MCF 10A (cell line): ENCODE measurements at regions not wholly inside any gene's neighbourhood (a gene's known extent, or its start where the extent isn't known, plus 50 kb on each side); places are given as distances from the start of the nearest gene placed in this dataset.

Source experiments
- BruUV-seq: library from RNA; stranded (reverse); fragments of 400-500 nt; replicated peaks from 2 replicates; lab custom pipeline; 2021; lab: Mats Ljungman, UMichigan
- CTCF ChIA-PET: fragments of 300-600 bp; sonication (Branson Sonifier 250); formaldehyde crosslinking; extraction: SDS; loops from one replicate; lab custom pipeline; 2021; ENCODE audit warnings: antibody characterized with exemption, inconsistent platforms; lab: Yijun Ruan, JAX
- POLR2A ChIA-PET: fragments of 300-600, 350-650 bp; sonication (Branson Sonifier 250); formaldehyde crosslinking; extraction: SDS; loops from one replicate; lab custom pipeline; 2020; ENCODE audit warnings: antibody characterized with exemption, inconsistent platforms; lab: Yijun Ruan, JAX
- DNase-seq: peaks from one replicate; pipeline ENCODE4 v3.0.0-alpha.2; 2018; ENCODE audit not compliant: unreplicated experiment
- H3K27ac Mint-ChIP-seq: one replicate; pipeline ENCODE4 v1.8.0; 2022; ENCODE audit warnings: mild to moderate bottlenecking, low read depth, mixed read lengths; ENCODE audit not compliant: unreplicated experiment
- H3K27me3 Mint-ChIP-seq: one replicate; pipeline ENCODE4 v1.8.0; 2022; ENCODE audit warnings: mixed read lengths; ENCODE audit not compliant: insufficient read depth, unreplicated experiment
- H3K36me3 Mint-ChIP-seq: one replicate; pipeline ENCODE4 v1.8.0; 2022; ENCODE audit warnings: mild to moderate bottlenecking, moderate library complexity, mixed read lengths; ENCODE audit not compliant: insufficient read depth, unreplicated experiment
- H3K4me1 Mint-ChIP-seq: one replicate; pipeline ENCODE4 v1.8.0; 2022; ENCODE audit warnings: mixed read lengths; ENCODE audit not compliant: insufficient read depth, unreplicated experiment
- H3K4me3 Mint-ChIP-seq: one replicate; pipeline ENCODE4 v1.8.0; 2022; ENCODE audit warnings: mild to moderate bottlenecking, moderate library complexity, mixed read lengths; ENCODE audit not compliant: unreplicated experiment
- H3K9me3 Mint-ChIP-seq: one replicate; pipeline ENCODE4 v1.8.0; 2022; ENCODE audit warnings: mixed read lengths; ENCODE audit not compliant: unreplicated experiment
- intact Hi-C: fragments of 100-400 bp; cut with micrococcal nuclease; formaldehyde crosslinking; loops from 2 replicates; pipeline ENCODE4 v1.14.1; 2022
- TF ChIP-seq, protein P1 (sequence below): fragments of 200-600 bp; IDR thresholded peaks from one replicate; pipeline ENCODE4 v1.8.0; 2022; ENCODE audit warnings: antibody characterized with exemption, mild to moderate bottlenecking; ENCODE audit not compliant: unreplicated experiment

DNA sequence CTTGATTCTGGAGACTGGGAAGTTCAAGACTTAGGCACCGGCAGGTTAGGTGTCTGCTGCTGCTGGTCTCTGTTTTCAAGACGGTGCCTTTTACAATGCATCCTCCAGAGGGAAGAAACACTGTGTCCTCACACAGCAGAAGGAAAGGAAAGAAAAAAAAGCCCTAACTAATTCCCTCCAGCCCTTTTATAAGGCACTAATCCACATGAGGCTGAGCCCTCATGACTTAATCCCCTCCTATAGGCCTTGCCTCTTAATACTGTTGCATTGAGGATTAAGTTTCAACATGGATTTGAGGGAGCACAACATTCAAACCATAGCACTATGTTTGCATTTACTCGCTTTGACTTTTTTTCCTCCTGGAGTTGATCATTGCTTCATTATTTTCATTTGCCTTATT lies 585.9 kb downstream of the TLR4 start:
- POLR2A ChIA-PET = no interaction called here

DNA sequence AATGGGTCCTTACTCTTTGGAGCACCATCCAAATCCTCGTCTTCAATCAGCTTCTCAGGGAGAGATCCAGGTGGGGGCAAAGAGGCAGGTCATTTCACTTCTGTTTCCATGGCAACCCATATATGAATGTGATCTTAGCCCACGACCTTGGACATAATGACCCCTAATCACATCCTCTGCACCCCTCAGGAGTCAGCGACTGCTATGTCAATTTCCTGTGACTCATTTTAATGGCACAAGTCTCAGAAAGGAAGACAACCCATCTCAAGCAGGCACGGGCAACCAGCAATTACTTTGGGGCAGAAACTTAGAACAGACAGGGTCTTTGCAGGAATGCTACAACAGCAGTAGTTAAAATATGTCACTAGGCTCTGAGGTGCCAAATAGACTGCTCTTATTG lies 591.2 kb downstream of the TLR4 start:
- H3K36me3 Mint-ChIP-seq = no peaks in the 10 kb centered on the region
- ChIA-PET CTCF (interaction anchor here (0.7 to 1.0 kb wide), 3 partner anchors 10 to 1679 kb away, joined by 4 to 5 read pairs (median 5); no protein-coding TSS in a partner anchor), POLR2A (no interaction called here)
- intact Hi-C loops = no loop called here
- H3K4me3 Mint-ChIP-seq = no peak overlapping the region
- TF ChIP-seq, protein P1, sequence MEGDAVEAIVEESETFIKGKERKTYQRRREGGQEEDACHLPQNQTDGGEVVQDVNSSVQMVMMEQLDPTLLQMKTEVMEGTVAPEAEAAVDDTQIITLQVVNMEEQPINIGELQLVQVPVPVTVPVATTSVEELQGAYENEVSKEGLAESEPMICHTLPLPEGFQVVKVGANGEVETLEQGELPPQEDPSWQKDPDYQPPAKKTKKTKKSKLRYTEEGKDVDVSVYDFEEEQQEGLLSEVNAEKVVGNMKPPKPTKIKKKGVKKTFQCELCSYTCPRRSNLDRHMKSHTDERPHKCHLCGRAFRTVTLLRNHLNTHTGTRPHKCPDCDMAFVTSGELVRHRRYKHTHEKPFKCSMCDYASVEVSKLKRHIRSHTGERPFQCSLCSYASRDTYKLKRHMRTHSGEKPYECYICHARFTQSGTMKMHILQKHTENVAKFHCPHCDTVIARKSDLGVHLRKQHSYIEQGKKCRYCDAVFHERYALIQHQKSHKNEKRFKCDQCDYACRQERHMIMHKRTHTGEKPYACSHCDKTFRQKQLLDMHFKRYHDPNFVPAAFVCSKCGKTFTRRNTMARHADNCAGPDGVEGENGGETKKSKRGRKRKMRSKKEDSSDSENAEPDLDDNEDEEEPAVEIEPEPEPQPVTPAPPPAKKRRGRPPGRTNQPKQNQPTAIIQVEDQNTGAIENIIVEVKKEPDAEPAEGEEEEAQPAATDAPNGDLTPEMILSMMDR = no peak
- no peak overlapping the region for H3K27ac Mint-ChIP-seq
- no peaks in the 10 kb centered on the region for H3K27me3 Mint-ChIP-seq
- DNase-seq = no peak
- H3K4me1 Mint-ChIP-seq = peaks cover 5% of the 10 kb centered on the region
- BruUV-seq = no TSS peak
- no peaks in the 10 kb centered on the region for H3K9me3 Mint-ChIP-seq

More for the DNA sequence above, 585.9 kb downstream of the TLR4 start:
- Mint-ChIP-seq H3K36me3 (no peaks in the 10 kb centered on the region), H3K9me3 (no peaks in the 10 kb centered on the region), H3K4me1 (no peaks in the 10 kb centered on the region), H3K27me3 (no peaks in the 10 kb centered on the region), H3K4me3 (no peak overlapping the region), H3K27ac (no peak overlapping the region)
- intact Hi-C loops = no loop called here
- no peak for DNase-seq
- CTCF ChIA-PET = interaction anchor here (0.8 kb wide), 1 partner anchor 448 kb away, joined by 3 read pairs; no protein-coding TSS in a partner anchor
- TF ChIP-seq, protein P1 = no peak
- BruUV-seq = no TSS peak

DNA sequence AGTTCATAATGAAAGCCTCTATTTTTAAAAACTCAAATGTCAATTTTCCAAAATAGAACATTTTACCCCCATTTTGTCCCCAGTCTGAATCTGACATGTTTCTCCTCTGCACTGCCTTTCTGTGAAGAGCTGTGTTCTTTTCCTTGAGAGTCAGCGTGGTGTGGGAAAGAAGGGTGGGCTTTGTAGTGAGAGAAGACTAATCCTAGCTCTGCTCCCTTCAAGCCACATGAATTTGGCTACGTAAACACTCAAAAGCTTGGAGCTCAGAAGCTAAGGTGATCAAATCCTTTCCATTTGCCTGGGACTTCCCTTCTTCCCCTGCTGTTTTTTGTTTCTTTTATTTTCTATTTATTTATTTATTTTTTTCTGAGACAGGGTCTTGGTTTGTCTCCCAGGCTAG lies 598.5 kb downstream of the TLR4 start:
- DNase-seq = no peak
- intact Hi-C loops = no loop called here
- CTCF ChIA-PET = interaction anchor here (0.7 kb wide), 1 partner anchor 129 kb away, joined by 3 read pairs; no protein-coding TSS in a partner anchor
- BruUV-seq = no TSS peak
- POLR2A ChIA-PET = no interaction called here
- no peaks in the 10 kb centered on the region for H3K27me3 Mint-ChIP-seq
- TF ChIP-seq, protein P1 = no peak
- H3K9me3 Mint-ChIP-seq = no peaks in the 10 kb centered on the region
- H3K4me3 Mint-ChIP-seq = no peak overlapping the region
- H3K27ac Mint-ChIP-seq = no peak overlapping the region
- H3K4me1 Mint-ChIP-seq = peaks cover 21% of the 10 kb centered on the region
- H3K36me3 Mint-ChIP-seq = no peaks in the 10 kb centered on the region

DNA sequence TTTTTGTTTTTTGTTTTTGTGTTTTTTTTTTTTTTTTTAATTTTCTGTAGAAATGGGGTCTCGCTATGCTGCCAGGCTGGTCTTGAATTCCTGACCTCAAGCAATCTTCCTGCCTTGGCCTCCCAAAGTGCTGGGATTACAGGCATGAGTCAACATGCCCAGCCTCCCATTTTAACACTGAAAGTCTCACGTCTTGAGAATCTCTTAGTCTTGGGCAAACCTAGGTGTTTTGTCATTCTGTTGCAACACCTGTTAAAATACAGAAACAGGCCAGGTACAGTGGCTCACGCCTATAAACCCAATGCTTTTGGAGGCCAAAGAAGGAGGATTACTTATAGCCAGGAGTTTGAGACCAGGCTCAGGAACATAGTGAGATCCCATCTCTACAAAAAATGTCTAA lies 599.0 kb downstream of the TLR4 start:
- H3K4me3 Mint-ChIP-seq = no peak overlapping the region
- DNase-seq = peak; percentile 76
- POLR2A ChIA-PET = no interaction called here
- peak overlapping the region; percentile 36 for H3K27ac Mint-ChIP-seq
- TF ChIP-seq, protein P1 = no peak
- peaks cover 21% of the 10 kb centered on the region for H3K4me1 Mint-ChIP-seq
- intact Hi-C loops = no loop called here
- H3K27me3 Mint-ChIP-seq = no peaks in the 10 kb centered on the region
- no peaks in the 10 kb centered on the region for H3K9me3 Mint-ChIP-seq
- no peaks in the 10 kb centered on the region for H3K36me3 Mint-ChIP-seq
- BruUV-seq = no TSS peak
- CTCF ChIA-PET = interaction anchor here (0.7 kb wide), 1 partner anchor 129 kb away, joined by 3 read pairs; no protein-coding TSS in a partner anchor
